ENCODE measurements at regions not wholly inside any gene's neighbourhood (a gene's known extent, or its start where the extent isn't known, plus 50 kb on each side); places are given as distances from the start of the nearest gene placed in this dataset.

GRCh38 chr7:46637793-46638735, 717.0 kb upstream of the IGFBP3 start:
- DNase-seq (no peak), ATAC-seq (no peak)
- no peaks in the 10 kb centered on the region for H3K27me3 ChIP-seq
- no peaks in the 10 kb centered on the region for H3K36me3 ChIP-seq
- no peak overlapping the region for H3K4me3 ChIP-seq
- no peaks in the 10 kb centered on the region for H3K4me1 ChIP-seq
- intact Hi-C loops (cut with DNase I): no loop called here
- H3K27ac ChIP-seq: no peak overlapping the region
- no peak for TF ChIP-seq CTCF (IDR thresholded peaks at IDR 0.05)
- H3K9me3 ChIP-seq: no peaks in the 10 kb centered on the region

GRCh38 chr7:46636022-46636421, 715.0 kb upstream of the IGFBP3 start:
- TF ChIP-seq CTCF (IDR thresholded peaks at IDR 0.05): no peak
- Histone ChIP-seq H3K36me3 (no peaks in the 10 kb centered on the region), H3K4me3 (no peak overlapping the region), H3K27ac (no peak overlapping the region), H3K4me1 (no peaks in the 10 kb centered on the region), H3K27me3 (no peaks in the 10 kb centered on the region), H3K9me3 (no peaks in the 10 kb centered on the region)
- ATAC-seq (no peak), DNase-seq (no peak)
- intact Hi-C loops (cut with DNase I): no loop called here

- no peak for TF ChIP-seq CTCF (IDR thresholded peaks at IDR 0.05)
- intact Hi-C loops (cut with DNase I): no loop called here
Observed at GRCh38 chr7:46633630-46634240, 712.7 kb upstream of the IGFBP3 start.

GRCh38 chr7:46633200-46633599, 712.1 kb upstream of the IGFBP3 start:
- no peak for ATAC-seq
- DNase-seq: no peak
- Histone ChIP-seq H3K4me3 (no peak overlapping the region), H3K36me3 (no peaks in the 10 kb centered on the region), H3K4me1 (no peaks in the 10 kb centered on the region), H3K27me3 (no peaks in the 10 kb centered on the region), H3K9me3 (no peaks in the 10 kb centered on the region), H3K27ac (no peak overlapping the region)
- TF ChIP-seq CTCF (IDR thresholded peaks at IDR 0.05): no peak
- intact Hi-C loops (cut with DNase I): no loop called here

More at GRCh38 chr7:46633630-46634240, 712.7 kb upstream of the IGFBP3 start:
- Histone ChIP-seq H3K36me3 (no peaks in the 10 kb centered on the region), H3K4me3 (no peak overlapping the region), H3K4me1 (no peaks in the 10 kb centered on the region), H3K27me3 (no peaks in the 10 kb centered on the region), H3K27ac (no peak overlapping the region), H3K9me3 (no peaks in the 10 kb centered on the region)
- DNase-seq (no peak), ATAC-seq (no peak)

GRCh38 chr7:46630031-46630430, 709.0 kb upstream of the IGFBP3 start:
- Histone ChIP-seq H3K9me3 (no peaks in the 10 kb centered on the region), H3K4me3 (no peak overlapping the region), H3K27ac (no peak overlapping the region), H3K36me3 (no peaks in the 10 kb centered on the region), H3K27me3 (no peaks in the 10 kb centered on the region), H3K4me1 (no peaks in the 10 kb centered on the region)
- ATAC-seq (no peak), DNase-seq (no peak)
- intact Hi-C loops (cut with DNase I): no loop called here
- no peak for TF ChIP-seq CTCF (IDR thresholded peaks at IDR 0.05)

All from left lung (tissue), 4 donors.